Activated B cell treated with CpG ODN at 0.5 μM for 24 hours (primary cell): ENCODE measurements at regions not wholly inside any gene's neighbourhood (a gene's known extent, or its start where the extent isn't known, plus 50 kb on each side); places are given as distances from the start of the nearest gene placed in this dataset.

Experiments
- ATAC-seq: fragments of 200-7000 bp; cut with Tn5 transposase; one replicate; pipeline ENCODE4 v1.10.0; 2021; ENCODE audit warnings: low read depth, mild to moderate bottlenecking, moderate library complexity
- CTCF ChIA-PET: fragments of 350-600 bp; sonication (Branson Sonifier 250); formaldehyde crosslinking; loops from one replicate; lab custom pipeline; 2021; ENCODE audit warnings: antibody characterized with exemption; lab: Charles Lee
- POLR2A ChIA-PET: fragments of 350-600 bp; sonication (Branson Sonifier 250); formaldehyde crosslinking; loops from one replicate; lab custom pipeline; 2021; ENCODE audit warnings: antibody characterized with exemption; lab: Charles Lee
- DNase-seq: peaks from one replicate; pipeline ENCODE4 v3.0.0; 2022
- H3K27ac Mint-ChIP-seq: one replicate; pipeline ENCODE4 v1.8.0; 2020; ENCODE audit warnings: mixed read lengths
- H3K27me3 Mint-ChIP-seq: one replicate; pipeline ENCODE4 v1.8.0; 2021; ENCODE audit warnings: mixed read lengths
- H3K36me3 Mint-ChIP-seq: one replicate; pipeline ENCODE4 v1.8.0; 2021; ENCODE audit warnings: low read depth, mixed read lengths
- H3K4me1 Mint-ChIP-seq: one replicate; pipeline ENCODE4 v1.8.0; 2021; ENCODE audit warnings: mixed read lengths
- H3K4me3 Mint-ChIP-seq: one replicate; pipeline ENCODE4 v1.8.0; 2020; ENCODE audit warnings: mild to moderate bottlenecking, mixed read lengths
- H3K9me3 Mint-ChIP-seq: one replicate; pipeline ENCODE4 v1.8.0; 2020; ENCODE audit warnings: mixed read lengths
- CTCF ChIP-seq: fragments of 200-600 bp; IDR thresholded peaks from one replicate; pipeline ENCODE4 v1.8.0; 2022; ENCODE audit warnings: antibody characterized with exemption, mild to moderate bottlenecking
- intact Hi-C: fragments of 100-400 bp; cut with micrococcal nuclease; formaldehyde crosslinking; loops from one replicate; pipeline ENCODE4 v1.15.1; 2024

- H3K4me3 Mint-ChIP-seq: peak overlapping the region; percentile 49
- intact Hi-C loops: loop anchor here (1.0 to 10.0 kb wide), 4 partner anchors 66 to 717 kb away; no protein-coding TSS in a partner anchor
- ATAC-seq (no peak), DNase-seq (no peak)
- TF ChIP-seq CTCF: no peak
- H3K27me3 Mint-ChIP-seq: no peaks in the 10 kb centered on the region
- no peak overlapping the region for H3K27ac Mint-ChIP-seq
- ChIA-PET POLR2A (interaction anchor here (0.6 to 22.7 kb wide), 13 partner anchors 10 to 240 kb away, joined by 3 to 704 read pairs (median 4); no protein-coding TSS in a partner anchor), CTCF (interaction anchor here (0.7 to 8.2 kb wide), 18 partner anchors 8 to 243 kb away, joined by 3 to 140 read pairs (median 4); no protein-coding TSS in a partner anchor)
- H3K4me1 Mint-ChIP-seq: peaks cover 21% of the 10 kb centered on the region
- H3K9me3 Mint-ChIP-seq: no peaks in the 10 kb centered on the region
- no peaks in the 10 kb centered on the region for H3K36me3 Mint-ChIP-seq
Observed at GRCh38 chr9:109907810-109908458, 127.9 kb downstream of the PALM2AKAP2 start.

DNA sequence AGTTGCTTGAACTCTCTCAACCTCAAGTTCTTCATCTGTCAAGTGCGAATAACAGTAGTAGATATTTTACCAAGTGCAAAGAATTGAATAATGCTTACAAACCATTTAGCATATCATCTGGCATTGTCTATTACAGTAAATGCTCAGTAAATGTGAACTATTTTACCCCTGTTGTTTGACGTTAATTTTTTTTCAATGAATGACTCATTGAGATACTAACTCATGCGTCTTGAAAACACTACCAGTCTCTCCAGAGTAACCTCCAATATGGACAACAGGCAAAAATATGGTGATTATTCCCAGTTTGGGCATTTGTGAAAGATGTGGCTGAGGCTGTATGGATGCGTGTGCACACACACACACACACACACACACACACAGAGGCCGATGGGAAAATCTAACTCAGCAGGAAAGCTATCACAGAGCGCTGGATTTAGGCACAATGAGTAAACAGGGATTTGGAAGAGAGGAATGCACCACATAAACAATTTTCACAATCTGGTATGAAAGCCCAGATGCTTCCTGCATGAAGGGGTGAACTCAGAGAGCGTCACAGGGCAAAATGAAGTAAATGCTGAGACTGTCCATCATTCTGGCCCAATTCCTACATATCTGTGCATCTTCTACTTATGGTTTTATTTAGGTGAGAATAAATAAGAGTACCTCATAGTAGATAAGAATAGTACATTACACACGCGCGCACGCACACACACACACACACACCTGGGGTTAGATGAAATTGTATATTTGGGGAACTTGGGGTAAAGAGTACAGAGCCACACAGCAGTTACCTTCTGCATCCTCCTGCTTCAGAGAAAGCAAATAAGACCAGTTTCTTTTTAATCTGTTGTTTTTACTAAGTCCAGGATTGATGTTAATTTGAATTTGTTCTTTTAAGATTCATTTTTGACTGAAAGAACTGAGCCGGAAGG is 128.7 kb downstream of the PALM2AKAP2 start:
- peaks cover 18% of the 10 kb centered on the region for H3K4me1 Mint-ChIP-seq
- POLR2A ChIA-PET: interaction anchor here (0.5 to 22.7 kb wide), 9 partner anchors 9 to 239 kb away, joined by 3 to 704 read pairs (median 11); no protein-coding TSS in a partner anchor
- H3K27me3 Mint-ChIP-seq: no peaks in the 10 kb centered on the region
- no peaks in the 10 kb centered on the region for H3K9me3 Mint-ChIP-seq
- DNase-seq: no peak
- TF ChIP-seq CTCF: no peak
- intact Hi-C loops: loop anchor here (1.0 to 10.0 kb wide), 3 partner anchors 10 to 716 kb away; no protein-coding TSS in a partner anchor
- CTCF ChIA-PET: interaction anchor here (1.1 to 8.2 kb wide), 7 partner anchors 10 to 242 kb away, joined by 3 to 140 read pairs (median 13); no protein-coding TSS in a partner anchor
- no peak overlapping the region for H3K4me3 Mint-ChIP-seq
- no peak for ATAC-seq
- H3K36me3 Mint-ChIP-seq: no peaks in the 10 kb centered on the region
- H3K27ac Mint-ChIP-seq: no peak overlapping the region

DNA sequence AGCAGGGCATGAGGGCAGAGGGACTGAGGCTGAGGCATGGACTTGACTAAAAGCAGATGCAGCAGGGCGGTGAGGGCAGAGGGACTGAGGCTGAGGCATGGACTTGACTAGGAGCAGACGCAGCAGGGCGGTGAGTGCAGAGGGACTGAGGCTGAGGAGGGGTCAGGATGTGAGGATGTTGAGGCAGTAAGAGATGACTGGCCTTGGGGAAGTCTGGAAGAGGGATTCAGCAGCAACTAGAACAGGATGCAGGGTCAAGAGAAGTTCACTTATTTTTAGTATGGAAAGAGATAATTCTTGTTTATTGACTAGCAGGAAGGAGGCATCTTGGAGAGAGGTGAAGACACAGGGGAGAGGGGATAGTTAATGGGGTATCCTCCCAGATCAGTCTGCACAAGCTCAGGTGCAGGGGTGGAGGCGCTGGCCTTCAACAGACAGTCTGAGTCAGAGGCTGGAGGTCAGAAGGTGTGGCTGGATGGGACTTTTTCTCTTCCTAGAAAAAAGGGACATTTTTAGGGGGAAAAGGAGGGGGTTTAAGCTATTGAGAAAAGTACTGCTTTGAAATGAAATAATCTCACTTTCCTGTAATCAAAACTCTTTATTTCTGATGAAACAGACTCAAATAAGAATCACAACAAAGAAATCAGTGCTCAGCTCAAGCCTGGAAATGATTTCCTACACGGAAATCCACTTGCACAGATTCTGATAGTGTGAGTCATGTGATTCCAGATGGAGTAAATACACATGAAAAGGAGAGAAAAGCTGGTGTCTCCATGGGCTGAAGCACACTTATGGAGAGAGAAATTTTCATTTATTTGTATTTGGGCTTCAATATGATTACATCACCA is 130.9 kb downstream of the PALM2AKAP2 start:
- Mint-ChIP-seq H3K36me3 (no peaks in the 10 kb centered on the region), H3K4me3 (no peak overlapping the region), H3K4me1 (peaks cover 21% of the 10 kb centered on the region), H3K27me3 (no peaks in the 10 kb centered on the region), H3K27ac (no peak overlapping the region), H3K9me3 (no peaks in the 10 kb centered on the region)
- ATAC-seq (no peak), DNase-seq (no peak)
- TF ChIP-seq CTCF: no peak
- intact Hi-C loops: no loop called here
- ChIA-PET CTCF (interaction anchor here (0.7 to 1.1 kb wide), 2 partner anchors 56 to 61 kb away, joined by 3 read pairs; no protein-coding TSS in a partner anchor), POLR2A (interaction anchor here (1.4 to 22.7 kb wide), 4 partner anchors 9 to 140 kb away, joined by 3 to 704 read pairs (median 70); no protein-coding TSS in a partner anchor)

GRCh38 chr9:109912082-109912582 is 132.1 kb downstream of the PALM2AKAP2 start:
- POLR2A ChIA-PET: interaction anchor here (1.4 to 22.7 kb wide), 3 partner anchors 20 to 141 kb away, joined by 3 to 704 read pairs (median 124); no protein-coding TSS in a partner anchor
- TF ChIP-seq CTCF: no peak
- Mint-ChIP-seq H3K36me3 (no peaks in the 10 kb centered on the region), H3K4me3 (no peak overlapping the region), H3K27me3 (no peaks in the 10 kb centered on the region), H3K4me1 (peaks cover 33% of the 10 kb centered on the region), H3K27ac (no peak overlapping the region), H3K9me3 (no peaks in the 10 kb centered on the region)
- intact Hi-C loops: no loop called here
- DNase-seq (no peak), ATAC-seq (no peak)
- CTCF ChIA-PET: interaction anchor here (1.2 to 3.0 kb wide), 3 partner anchors 51 to 239 kb away, joined by 3 to 29 read pairs (median 3); no protein-coding TSS in a partner anchor
